H9 (cell line): ENCODE measurements at regions not wholly inside any gene's neighbourhood (a gene's known extent, or its start where the extent isn't known, plus 50 kb on each side); places are given as distances from the start of the nearest gene placed in this dataset.
A peak's percentile ranks its signal among the peaks of the same experiment; 100 is the strongest.

Experiments used
- DNase-seq: peaks from one replicate; pipeline ENCODE4 v3.0.0-alpha.2; 2017
- H2AFZ ChIP-seq: one replicate; pipeline ENCODE4 v1.6.1; 2013; ENCODE audit warnings: mild to moderate bottlenecking, low read length, control low read depth, moderate library complexity
- H2AK5ac ChIP-seq: 2 replicates; pipeline ENCODE4 v1.6.1; 2013; ENCODE audit warnings: low read length, control low read depth, mixed read lengths; ENCODE audit not compliant: insufficient read length
- H2BK120ac ChIP-seq: one replicate; pipeline ENCODE4 v1.6.1; 2013; ENCODE audit warnings: low read depth, mild to moderate bottlenecking, low read length, control low read depth, inconsistent platforms; ENCODE audit not compliant: poor library complexity, severe bottlenecking
- H2BK12ac ChIP-seq: 2 replicates; pipeline ENCODE4 v1.6.1; 2013; ENCODE audit warnings: low read length, control low read depth, mixed read lengths, low read depth; ENCODE audit not compliant: insufficient read length
- H2BK15ac ChIP-seq: 2 replicates; pipeline ENCODE4 v1.6.1; 2013; ENCODE audit warnings: low read depth, low read length, control low read depth
- H2BK20ac ChIP-seq: one replicate; pipeline ENCODE4 v1.6.1; 2013; ENCODE audit warnings: low read depth, mild to moderate bottlenecking, low read length, control low read depth, inconsistent platforms; ENCODE audit not compliant: poor library complexity, severe bottlenecking
- H2BK5ac ChIP-seq: 2 replicates; pipeline ENCODE4 v1.6.1; 2013; ENCODE audit warnings: low read length, control low read depth, mixed read lengths; ENCODE audit not compliant: insufficient read length
- H3K14ac ChIP-seq: 2 replicates; pipeline ENCODE4 v1.6.1; 2013; ENCODE audit warnings: low read length, control low read depth; ENCODE audit not compliant: insufficient read depth
- H3K18ac ChIP-seq: 2 replicates; pipeline ENCODE4 v1.6.1; 2013; ENCODE audit warnings: low read depth, mild to moderate bottlenecking, mixed read lengths, low read length, control low read depth; ENCODE audit not compliant: insufficient read length
- H3K23ac ChIP-seq: 2 replicates; pipeline ENCODE4 v1.6.1; 2013; ENCODE audit warnings: low read length, control low read depth, mixed read lengths, low read depth; ENCODE audit not compliant: insufficient read length
- H3K23me2 ChIP-seq: 2 replicates; pipeline ENCODE4 v1.6.1; 2013; ENCODE audit warnings: low read depth, mild to moderate bottlenecking, mixed read lengths, low read length, control low read depth; ENCODE audit not compliant: insufficient read length, poor library complexity, severe bottlenecking
- H3K27ac ChIP-seq: 2 replicates; pipeline ENCODE4 v1.5.1; 2013; ENCODE audit warnings: low read length, control low read depth, mixed read lengths, low read depth; ENCODE audit not compliant: insufficient read length
- H3K27me3 ChIP-seq: 2 replicates; pipeline ENCODE4 v1.6.1; 2013; ENCODE audit warnings: low read length, control low read depth, inconsistent platforms; ENCODE audit not compliant: insufficient read depth
- H3K4ac ChIP-seq: 2 replicates; pipeline ENCODE4 v1.6.1; 2013; ENCODE audit warnings: low read depth, mild to moderate bottlenecking, control low read depth, inconsistent platforms, low read length, moderate library complexity
- H3K4me1 ChIP-seq: 2 replicates; pipeline ENCODE4 v1.6.1; 2013; ENCODE audit warnings: low read length, control low read depth, inconsistent platforms; ENCODE audit not compliant: insufficient read depth
- H3K4me2 ChIP-seq: 2 replicates; pipeline ENCODE4 v1.6.1; 2013; ENCODE audit warnings: low read length, control low read depth, mixed read lengths; ENCODE audit not compliant: insufficient read length, insufficient read depth
- H3K56ac ChIP-seq: 2 replicates; pipeline ENCODE4 v1.6.1; 2013; ENCODE audit warnings: low read depth, mild to moderate bottlenecking, mixed read lengths, low read length, control low read depth; ENCODE audit not compliant: insufficient read length
- H3K79me1 ChIP-seq: 2 replicates; pipeline ENCODE4 v1.6.1; 2013; ENCODE audit warnings: low read depth, mild to moderate bottlenecking, moderate library complexity, low read length, control low read depth, inconsistent platforms; ENCODE audit not compliant: insufficient read depth, poor library complexity, severe bottlenecking
- H3K79me2 ChIP-seq: 2 replicates; pipeline ENCODE4 v1.6.1; 2013; ENCODE audit warnings: low read length, control low read depth, inconsistent platforms; ENCODE audit not compliant: insufficient read depth
- H3K9ac ChIP-seq: 2 replicates; pipeline ENCODE4 v1.6.1; 2013; ENCODE audit warnings: low read length, control low read depth, mixed read lengths; ENCODE audit not compliant: insufficient read length; ENCODE audit errors: extremely low read depth
- H3K9me3 ChIP-seq: one replicate; pipeline ENCODE4 v1.6.1; 2013; ENCODE audit warnings: low read depth, low read length, inconsistent platforms; ENCODE audit not compliant: control insufficient read depth
- H3T11ph ChIP-seq: one replicate; pipeline ENCODE4 v1.6.1; 2013; ENCODE audit warnings: mild to moderate bottlenecking, low read length, control low read depth, inconsistent platforms
- H4K20me1 ChIP-seq: one replicate; pipeline ENCODE4 v1.6.1; 2013; ENCODE audit not compliant: control insufficient read depth, insufficient read length, insufficient read depth
- H4K5ac ChIP-seq: 2 replicates; pipeline ENCODE4 v1.6.1; 2013; ENCODE audit warnings: low read depth, mild to moderate bottlenecking, mixed read lengths, low read length, control low read depth; ENCODE audit not compliant: insufficient read length
- H4K8ac ChIP-seq: replicated peaks from 2 replicates; pipeline ENCODE4 v1.6.1; 2013; ENCODE audit warnings: low read length, control low read depth, mixed read lengths, low read depth; ENCODE audit not compliant: insufficient read length
- H4K91ac ChIP-seq: 2 replicates; pipeline ENCODE4 v1.6.1; 2013; ENCODE audit warnings: low read depth, mild to moderate bottlenecking, moderate library complexity, mixed read lengths, low read length, control low read depth; ENCODE audit not compliant: insufficient read length
- H3K27ac Mint-ChIP-seq, 3 experiments: 2 replicates in 2 of 3; 3 replicates in 1 of 3; pipeline ENCODE4 v1.8.0; 2020 to 2021; ENCODE audit warnings: mixed read lengths in 3 of 3, mild to moderate bottlenecking in 1 of 3, moderate library complexity in 1 of 3
- H3K27me3 Mint-ChIP-seq: 2 replicates; pipeline ENCODE4 v1.8.0; 2021; ENCODE audit warnings: low read depth, mild to moderate bottlenecking, moderate library complexity, mixed read lengths
- H3K36me3 Mint-ChIP-seq, 3 experiments: 2 replicates in 2 of 3; 3 replicates in 1 of 3; pipeline ENCODE4 v1.8.0; 2020 to 2021; ENCODE audit warnings: low read depth in 3 of 3, mixed read lengths in 3 of 3; ENCODE audit not compliant: insufficient read depth in 1 of 3
- H3K4me1 Mint-ChIP-seq, 2 experiments: 2 replicates each; pipeline ENCODE4 v1.8.0; 2020; ENCODE audit warnings: mixed read lengths in 2 of 2
- H3K4me3 Mint-ChIP-seq, 2 experiments: 2 replicates in 1 of 2; 3 replicates in 1 of 2; pipeline ENCODE4 v1.8.0; 2020 to 2021; ENCODE audit warnings: mild to moderate bottlenecking in 2 of 2, mixed read lengths in 2 of 2, moderate library complexity in 1 of 2
- H3K9me3 Mint-ChIP-seq, 2 experiments: 2 replicates in 1 of 2; 3 replicates in 1 of 2; pipeline ENCODE4 v1.8.0; 2020; ENCODE audit warnings: mild to moderate bottlenecking in 2 of 2, mixed read lengths in 2 of 2, moderate library complexity in 1 of 2
- CTCF ChIP-seq: fragments of 200-600 bp; sonication (generic); conservative IDR thresholded peaks from 3 replicates; pipeline ENCODE4 v1.8.0; 2021; ENCODE audit warnings: antibody characterized with exemption, mild to moderate bottlenecking
- WGBS: extraction: QIAGEN DNeasy Blood & Tissue Kit; methylation state at CpG from one replicate; pipeline ENCODE4 v1.1.7; 2013; ENCODE audit warnings: missing lambda C conversion rate, low lambda C conversion rate, mixed read lengths; ENCODE audit not compliant: insufficient read length; ENCODE audit errors: extremely low coverage; 5-methylcytosine and 5-hydroxymethylcytosine counted together

GRCh38 chr14:22386924-22387775 lies 201.9 kb downstream of the DAD1 start:
- Histone ChIP-seq H2BK5ac (no peak overlapping the region), H3K56ac (no peak overlapping the region), H2BK20ac (no peak overlapping the region), H3K9ac (no peak overlapping the region), H3K4me1 (no peaks in the 10 kb centered on the region), H3K9me3 (no peaks in the 10 kb centered on the region), H3K27ac (no peak overlapping the region), H3K18ac (no peak overlapping the region), H3K79me2 (no peaks in the 10 kb centered on the region), H3K4me2 (no peak overlapping the region), H2AFZ (peak overlapping the region; percentile 92), H3K14ac (no peak overlapping the region), H4K8ac (no peak overlapping the region), H3T11ph (no peak overlapping the region), H3K23ac (no peak overlapping the region), H2BK120ac (no peak overlapping the region), H3K23me2 (no peaks in the 10 kb centered on the region), H3K79me1 (no peaks in the 10 kb centered on the region), H3K27me3 (no peaks in the 10 kb centered on the region), H4K5ac (no peak overlapping the region), H3K4ac (no peak overlapping the region), H2AK5ac (no peak overlapping the region), H2BK15ac (no peak overlapping the region), H2BK12ac (no peak overlapping the region), H4K20me1 (no peaks in the 10 kb centered on the region), H4K91ac (no peak overlapping the region)
- H3K27ac Mint-ChIP-seq, result 0 out of 7 replicates have a peak overlapping the region, but pooled peaks of 1 of the 3 experiments have one; percentile 10
- no peak overlapping the region for H3K4me3 Mint-ChIP-seq
- WGBS, result no CpG with 5 or more reads among the region's 22 CpGs
- TF ChIP-seq CTCF, result peak; percentile 86
- peaks cover 1% of the 10 kb centered on the region for H3K27me3 Mint-ChIP-seq
- DNase-seq, result peak; percentile 72
- peaks cover 1 to 3% of the 10 kb centered on the region in 2 experiments for H3K4me1 Mint-ChIP-seq
- no peaks in the 10 kb centered on the region for H3K9me3 Mint-ChIP-seq
- no peaks in the 10 kb centered on the region for H3K36me3 Mint-ChIP-seq
